PC-9 (cell line): ENCODE measurements at regions not wholly inside any gene's neighbourhood (a gene's known extent, or its start where the extent isn't known, plus 50 kb on each side); places are given as distances from the start of the nearest gene placed in this dataset.

Source experiments
- EZH2 ChIP-seq: fragments of 200-600 bp; sonication (generic); IDR thresholded peaks from 2 replicates; pipeline ENCODE4 v1.8.0; 2017; ENCODE audit warnings: antibody characterized with exemption, low read depth
- TF ChIP-seq, protein P1 (sequence below): fragments of 200-600 bp; sonication (generic); conservative IDR thresholded peaks from 2 replicates; pipeline ENCODE4 v1.6.1; 2017; ENCODE audit warnings: mixed run types, antibody characterized with exemption, mild to moderate bottlenecking, moderate library complexity

DNA sequence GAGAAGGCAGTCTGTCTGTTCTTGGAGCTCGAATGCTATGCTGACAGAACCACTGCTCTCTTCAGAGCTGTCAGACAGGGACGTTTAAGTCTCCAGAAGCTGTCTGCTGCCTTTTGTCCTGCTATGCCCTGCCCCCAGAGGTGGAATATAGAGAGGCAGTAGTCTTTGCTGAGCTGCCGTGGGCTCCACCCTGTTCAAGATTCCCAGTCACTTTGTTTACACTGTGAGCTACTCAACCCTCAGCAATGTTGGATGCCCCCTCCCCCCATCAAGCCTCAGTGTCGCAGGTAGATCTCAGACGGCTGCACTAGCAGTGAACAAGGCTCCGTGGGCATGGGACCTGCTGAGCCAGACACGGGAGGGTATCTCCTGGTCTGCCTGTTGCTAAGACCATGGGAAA, 344.2 kb downstream of the TMEM161B start:
- no peak for TF ChIP-seq EZH2
- TF ChIP-seq, protein P1, sequence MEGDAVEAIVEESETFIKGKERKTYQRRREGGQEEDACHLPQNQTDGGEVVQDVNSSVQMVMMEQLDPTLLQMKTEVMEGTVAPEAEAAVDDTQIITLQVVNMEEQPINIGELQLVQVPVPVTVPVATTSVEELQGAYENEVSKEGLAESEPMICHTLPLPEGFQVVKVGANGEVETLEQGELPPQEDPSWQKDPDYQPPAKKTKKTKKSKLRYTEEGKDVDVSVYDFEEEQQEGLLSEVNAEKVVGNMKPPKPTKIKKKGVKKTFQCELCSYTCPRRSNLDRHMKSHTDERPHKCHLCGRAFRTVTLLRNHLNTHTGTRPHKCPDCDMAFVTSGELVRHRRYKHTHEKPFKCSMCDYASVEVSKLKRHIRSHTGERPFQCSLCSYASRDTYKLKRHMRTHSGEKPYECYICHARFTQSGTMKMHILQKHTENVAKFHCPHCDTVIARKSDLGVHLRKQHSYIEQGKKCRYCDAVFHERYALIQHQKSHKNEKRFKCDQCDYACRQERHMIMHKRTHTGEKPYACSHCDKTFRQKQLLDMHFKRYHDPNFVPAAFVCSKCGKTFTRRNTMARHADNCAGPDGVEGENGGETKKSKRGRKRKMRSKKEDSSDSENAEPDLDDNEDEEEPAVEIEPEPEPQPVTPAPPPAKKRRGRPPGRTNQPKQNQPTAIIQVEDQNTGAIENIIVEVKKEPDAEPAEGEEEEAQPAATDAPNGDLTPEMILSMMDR = no peak
